BE2C (cell line): ENCODE measurements at regions not wholly inside any gene's neighbourhood (a gene's known extent, or its start where the extent isn't known, plus 50 kb on each side); places are given as distances from the start of the nearest gene placed in this dataset.
"Not testable (repeated sequence)": the region's sequence is repeated elsewhere in the genome, so short reads cannot be mapped to it uniquely, and the experiment has no call there.

Experiments
- DNase-seq: peaks from one replicate; pipeline ENCODE4 v3.0.0-alpha.2; 2020
- H3K27me3 ChIP-seq: fragments of 250-450 bp; sonication (Bioruptor Pico); 2 replicates; pipeline ENCODE4 v1.5.1; 2020; ENCODE audit warnings: mild to moderate bottlenecking
- H3K36me3 ChIP-seq: fragments of 250-450 bp; sonication (Bioruptor Pico); 2 replicates; pipeline ENCODE4 v1.5.1; 2020; ENCODE audit warnings: mild to moderate bottlenecking
- H3K4me1 ChIP-seq: fragments of 250-450 bp; sonication (Bioruptor Pico); 2 replicates; pipeline ENCODE4 v1.5.1; 2020
- H3K4me3 ChIP-seq: 2 replicates; pipeline ENCODE4 v1.5.1; 2011; ENCODE audit warnings: low read depth, low read length
- H3K9me3 ChIP-seq: fragments of 250-450 bp; sonication (Bioruptor Pico); 2 replicates; pipeline ENCODE4 v1.5.1; 2020
- CTCF ChIP-seq: IDR thresholded peaks from 2 replicates; pipeline ENCODE4 v1.5.1; 2012; ENCODE audit warnings: mild to moderate bottlenecking, low read depth, low read length

DNA sequence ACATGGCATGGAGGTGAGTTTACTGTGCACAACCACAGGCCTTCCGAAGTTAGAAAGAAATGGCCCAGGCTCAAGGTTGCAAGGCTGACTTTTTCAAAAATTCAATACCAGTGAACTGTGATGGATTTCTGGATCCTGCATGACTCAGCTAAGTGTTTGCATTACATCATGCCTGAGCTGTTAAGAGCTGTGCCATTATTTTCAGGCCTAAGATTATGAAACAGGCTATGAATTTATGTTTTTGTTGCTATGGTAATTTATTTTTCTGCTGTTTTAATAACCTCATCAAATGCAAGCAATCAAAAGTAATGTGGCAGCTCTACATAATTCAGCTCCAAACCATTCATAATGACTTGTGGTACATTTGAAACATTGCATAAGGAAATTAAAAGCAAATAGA lies 457.7 kb upstream of the TMEM132C start:
- Histone ChIP-seq H3K4me3 (no peak overlapping the region), H3K27me3 (no peaks in the 10 kb centered on the region), H3K9me3 (peaks cover 3% of the 10 kb centered on the region; the same call in 1 of the 2 replicates), H3K4me1 (no peaks in the 10 kb centered on the region), H3K36me3 (no peaks in the 10 kb centered on the region)
- DNase-seq: no peak
- TF ChIP-seq CTCF: no peak

DNA sequence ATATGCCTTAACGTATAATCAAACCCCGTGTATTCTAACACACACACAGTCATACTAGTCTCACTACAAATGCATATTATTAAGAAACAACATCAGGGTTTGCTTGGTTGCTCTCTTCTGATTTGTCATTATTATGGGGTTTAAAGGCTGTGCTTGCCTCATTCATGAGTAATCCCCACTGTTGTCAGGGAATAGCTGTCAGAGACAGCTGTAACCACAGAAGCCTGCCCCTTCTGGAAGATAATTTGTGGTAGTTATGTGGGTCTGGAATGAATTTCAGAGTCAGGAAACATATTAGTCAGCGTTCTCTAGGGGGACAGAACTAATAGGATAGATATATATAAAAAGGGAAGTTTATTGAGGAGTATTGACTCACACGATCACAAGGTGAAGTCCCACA lies 456.9 kb upstream of the TMEM132C start:
- H3K9me3 ChIP-seq: peaks cover 3% of the 10 kb centered on the region; the same call in 1 of the 2 replicates
- H3K36me3 ChIP-seq: no peaks in the 10 kb centered on the region
- H3K4me1 ChIP-seq: no peaks in the 10 kb centered on the region
- no peaks in the 10 kb centered on the region for H3K27me3 ChIP-seq
- DNase-seq: no peak
- no peak for TF ChIP-seq CTCF
- no peak overlapping the region for H3K4me3 ChIP-seq

- not testable (repeated sequence) for H3K27me3 ChIP-seq, H3K36me3 ChIP-seq, DNase-seq, H3K9me3 ChIP-seq, H3K4me3 ChIP-seq, H3K4me1 ChIP-seq
Measured at GRCh38 chr12:127810459-127810858, 456.5 kb upstream of the TMEM132C start.

GRCh38 chr12:127811988-127812387 lies 455.0 kb upstream of the TMEM132C start:
- no peaks in the 10 kb centered on the region for H3K36me3 ChIP-seq
- peaks cover 3% of the 10 kb centered on the region; the same call in 1 of the 2 replicates for H3K9me3 ChIP-seq
- H3K4me1 ChIP-seq: no peaks in the 10 kb centered on the region
- no peak overlapping the region for H3K4me3 ChIP-seq
- DNase-seq: no peak
- H3K27me3 ChIP-seq: no peaks in the 10 kb centered on the region
- no peak for TF ChIP-seq CTCF

- TF ChIP-seq CTCF: no peak
- H3K27me3 ChIP-seq: no peaks in the 10 kb centered on the region
- H3K4me3 ChIP-seq: no peak overlapping the region
- DNase-seq: no peak
- no peaks in the 10 kb centered on the region for H3K36me3 ChIP-seq
- peaks cover 3% of the 10 kb centered on the region; the same call in 1 of the 2 replicates for H3K9me3 ChIP-seq
- H3K4me1 ChIP-seq: no peaks in the 10 kb centered on the region
Measured at GRCh38 chr12:127813147-127813546, 453.8 kb upstream of the TMEM132C start.

GRCh38 chr12:127819056-127819455 lies 447.9 kb upstream of the TMEM132C start:
- H3K4me1 ChIP-seq: no peaks in the 10 kb centered on the region
- no peak for DNase-seq
- no peak for TF ChIP-seq CTCF
- H3K4me3 ChIP-seq: no peak overlapping the region
- H3K9me3 ChIP-seq: no peaks in the 10 kb centered on the region
- no peaks in the 10 kb centered on the region for H3K36me3 ChIP-seq
- no peaks in the 10 kb centered on the region for H3K27me3 ChIP-seq

- no peak for DNase-seq
- no peaks in the 10 kb centered on the region for H3K4me1 ChIP-seq
- TF ChIP-seq CTCF: no peak
- H3K4me3 ChIP-seq: no peak overlapping the region
- H3K9me3 ChIP-seq: no peaks in the 10 kb centered on the region
- no peaks in the 10 kb centered on the region for H3K36me3 ChIP-seq
- no peaks in the 10 kb centered on the region for H3K27me3 ChIP-seq
Measured at GRCh38 chr12:127820271-127820670, 446.7 kb upstream of the TMEM132C start.
